Umbilical cord (tissue), 1 donor: ENCODE measurements at regions not wholly inside any gene's neighbourhood (a gene's known extent, or its start where the extent isn't known, plus 50 kb on each side); places are given as distances from the start of the nearest gene placed in this dataset.
"Not testable (repeated sequence)": the region's sequence is repeated elsewhere in the genome, so short reads cannot be mapped to it uniquely, and the experiment has no call there.

Experiments used
- DNase-seq: peaks from one replicate; pipeline ENCODE4 v3.0.0-alpha.2; 2015; ENCODE audit warnings: low spot score

DNA sequence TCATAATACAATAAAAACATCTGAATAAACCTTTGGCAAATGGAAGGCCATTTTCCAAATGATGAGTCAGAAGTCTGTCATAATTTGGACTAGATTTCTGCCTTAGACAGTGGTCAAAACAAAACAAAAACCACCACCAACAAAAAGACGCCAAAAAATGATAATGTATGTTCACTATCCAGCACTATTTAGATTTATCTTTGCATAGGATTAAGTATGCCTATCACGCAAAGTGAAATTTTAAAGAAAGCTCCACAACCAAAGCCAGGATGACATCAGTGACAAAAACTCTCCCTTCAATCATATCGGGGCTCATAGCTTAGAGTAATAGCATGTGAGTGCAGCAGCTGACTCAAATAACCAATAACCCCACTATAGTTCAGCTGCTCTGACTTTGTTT, 201.9 kb downstream of the MOXD1 start:
- DNase-seq: no peak

DNA sequence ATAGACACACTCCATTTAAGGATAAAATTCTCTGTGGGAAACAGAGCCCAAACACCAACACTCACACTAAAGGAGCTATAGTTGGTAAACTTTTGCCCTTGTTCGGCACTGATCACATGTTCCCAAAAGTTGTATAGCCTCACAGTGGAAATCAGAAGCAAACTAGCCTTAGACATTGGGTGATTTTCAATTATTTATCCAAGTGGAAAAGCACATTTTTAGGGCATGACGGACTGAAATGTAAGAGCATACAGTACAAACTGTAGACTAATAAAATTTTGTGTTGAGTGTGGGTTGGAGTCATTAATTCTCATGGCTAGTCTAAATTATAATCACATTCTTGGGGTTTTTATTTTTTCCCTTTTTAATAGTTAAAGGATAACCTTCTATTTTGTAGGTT, 202.4 kb downstream of the MOXD1 start:
- DNase-seq: no peak

DNA sequence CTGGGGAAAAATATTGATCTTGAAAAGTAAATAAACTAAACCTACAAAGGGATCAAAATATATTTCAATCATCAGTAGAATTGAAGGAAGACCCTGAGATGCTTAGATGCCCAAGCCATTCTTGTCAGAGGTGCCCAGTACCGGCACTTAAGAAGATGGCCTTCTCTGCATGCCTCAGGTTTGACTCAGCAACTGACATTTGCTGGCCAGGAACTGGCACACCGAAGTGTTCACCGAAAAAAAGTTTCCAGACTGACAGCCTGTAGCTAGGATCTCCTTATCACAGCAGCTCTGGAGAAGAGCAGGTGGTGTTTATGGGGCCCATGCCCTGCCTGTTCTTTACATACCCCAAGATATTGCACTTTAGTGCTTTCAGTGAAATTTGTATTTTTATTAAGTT, 203.2 kb downstream of the MOXD1 start:
- no peak for DNase-seq

DNA sequence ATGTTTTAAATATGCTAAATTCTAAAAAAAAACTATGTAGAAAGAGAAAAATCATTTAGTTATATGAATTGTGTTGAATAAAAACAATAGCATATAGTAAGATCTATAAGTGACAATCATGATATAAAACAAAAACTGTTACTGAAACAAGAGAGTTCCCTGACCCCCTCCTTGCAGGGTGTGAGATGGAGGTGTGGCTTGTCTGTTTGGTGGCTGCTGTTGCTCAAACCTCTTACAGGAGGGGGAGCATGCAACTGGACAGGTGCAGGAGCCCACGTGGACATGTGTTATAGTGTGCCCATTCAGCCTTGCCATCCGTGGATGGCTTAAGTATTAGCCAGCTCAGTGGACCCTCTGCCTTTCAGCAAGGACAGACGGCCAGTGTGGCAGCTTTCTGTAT, 206.7 kb downstream of the MOXD1 start:
- no peak for DNase-seq

DNA sequence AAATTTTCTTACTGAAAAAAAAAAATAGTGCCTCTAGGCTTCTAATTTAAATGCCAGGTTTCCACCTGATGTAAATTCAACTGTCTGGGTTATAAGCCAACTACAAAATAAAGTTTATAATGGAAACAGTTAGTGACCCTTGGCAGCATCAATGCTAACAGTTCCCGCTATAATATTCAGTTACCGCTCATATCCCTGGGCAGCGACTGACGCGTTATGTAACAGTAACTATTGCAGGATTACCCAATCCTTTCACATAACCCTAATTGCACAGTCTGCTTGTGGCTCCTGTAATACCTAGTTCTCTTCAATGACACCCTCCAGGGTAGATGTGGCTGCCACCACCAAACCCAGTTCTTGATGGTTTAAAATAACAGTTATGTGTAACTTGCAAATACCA, 208.6 kb downstream of the MOXD1 start:
- no peak for DNase-seq

DNA sequence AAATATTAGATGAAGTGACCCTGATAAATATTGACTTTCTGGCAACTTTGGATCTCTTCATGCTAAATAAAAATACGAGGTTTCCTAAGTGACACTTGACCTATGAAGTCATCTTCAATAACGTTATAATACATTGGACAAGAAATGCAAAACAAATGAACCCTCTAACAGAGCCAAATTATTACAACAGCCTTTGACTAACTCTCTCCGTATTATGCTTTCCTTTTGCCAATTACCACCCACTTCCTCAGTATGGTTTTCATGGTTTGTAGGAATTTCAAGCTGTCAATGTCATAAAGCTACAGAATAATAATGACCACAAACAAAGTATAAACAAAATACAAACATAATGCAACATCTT, 210.5 kb downstream of the MOXD1 start:
- no peak for DNase-seq

DNA sequence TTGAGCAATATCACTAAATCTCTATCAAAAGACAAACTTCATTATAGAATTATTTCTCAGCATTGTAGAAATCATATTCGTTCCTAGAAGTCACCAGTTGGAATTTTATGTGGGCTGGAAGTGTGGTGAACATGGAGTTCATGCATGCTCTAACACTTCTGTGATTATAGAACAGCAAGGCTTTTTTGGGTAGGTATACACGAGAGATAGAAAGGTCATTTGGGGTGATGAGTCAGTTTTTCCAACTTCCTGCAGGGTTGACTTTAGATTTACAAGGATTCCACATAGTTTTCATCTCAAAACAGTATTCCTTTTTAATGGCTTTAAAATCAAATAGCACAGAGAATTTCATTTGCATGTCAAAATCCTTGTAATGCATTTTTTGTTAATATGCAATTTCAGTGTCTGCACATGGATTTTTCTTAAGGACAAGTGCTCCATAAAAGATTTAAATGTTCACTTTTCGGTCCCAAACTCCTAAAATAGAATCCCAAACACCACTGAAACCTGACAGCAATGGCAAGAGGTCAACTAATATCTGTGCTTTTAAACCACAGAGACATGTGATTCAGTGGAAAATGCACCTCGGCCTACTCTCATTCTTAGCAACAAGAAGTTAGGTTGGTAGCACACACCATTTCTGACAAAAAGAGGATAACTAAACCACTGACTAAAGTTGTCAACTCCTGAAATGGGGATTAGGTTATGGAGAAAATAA, 211.0 kb downstream of the MOXD1 start:
- no peak for DNase-seq

DNA sequence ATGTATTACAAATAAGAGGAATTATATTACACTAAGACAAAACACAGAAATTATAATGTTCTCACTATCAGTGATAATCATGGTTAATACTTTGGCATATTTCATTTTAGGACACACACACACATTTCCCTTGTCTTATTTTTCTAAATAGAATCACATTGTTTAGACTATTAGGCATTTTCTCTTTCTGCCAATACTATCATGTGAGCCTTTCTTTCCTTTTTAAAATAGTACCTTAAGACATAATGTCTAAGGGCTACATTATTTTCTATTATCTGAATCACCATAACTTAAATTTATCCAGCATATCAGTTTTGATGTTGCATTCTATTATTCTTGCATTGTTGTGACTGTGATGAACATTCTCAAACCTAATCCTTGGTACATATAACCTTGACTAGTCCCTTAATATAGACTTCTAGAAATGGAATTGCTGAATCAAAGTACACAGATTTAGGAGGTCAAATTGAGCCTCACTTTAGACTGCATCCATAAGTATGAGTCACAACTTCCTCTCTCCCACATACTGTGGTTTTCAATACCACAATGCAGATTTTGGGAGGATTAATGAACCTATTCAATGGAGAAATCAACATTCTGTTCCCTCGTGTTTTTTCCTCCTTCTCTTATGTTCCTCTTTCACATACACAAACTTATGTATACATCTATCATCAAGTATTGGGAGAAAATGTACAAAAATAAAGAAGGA, 212.6 kb downstream of the MOXD1 start:
- no peak for DNase-seq

DNA sequence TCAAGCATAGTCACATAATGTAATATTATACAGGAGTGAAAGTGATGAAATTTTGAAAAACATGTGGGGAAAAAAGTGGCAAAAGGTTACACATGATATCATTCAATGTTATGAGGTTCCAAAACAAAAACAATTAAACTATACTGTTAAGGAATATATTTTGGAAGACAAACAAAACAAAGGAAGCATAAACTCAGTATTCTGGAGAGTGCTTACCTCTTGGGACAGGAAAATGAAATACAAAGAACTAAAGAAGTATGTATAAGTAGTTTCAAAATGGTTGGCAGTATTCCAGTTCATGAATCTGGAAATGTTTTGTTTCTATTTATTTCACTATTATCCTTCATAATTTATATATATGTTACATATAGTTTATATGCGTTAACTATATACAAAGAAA, 213.5 kb downstream of the MOXD1 start:
- DNase-seq: no peak

DNA sequence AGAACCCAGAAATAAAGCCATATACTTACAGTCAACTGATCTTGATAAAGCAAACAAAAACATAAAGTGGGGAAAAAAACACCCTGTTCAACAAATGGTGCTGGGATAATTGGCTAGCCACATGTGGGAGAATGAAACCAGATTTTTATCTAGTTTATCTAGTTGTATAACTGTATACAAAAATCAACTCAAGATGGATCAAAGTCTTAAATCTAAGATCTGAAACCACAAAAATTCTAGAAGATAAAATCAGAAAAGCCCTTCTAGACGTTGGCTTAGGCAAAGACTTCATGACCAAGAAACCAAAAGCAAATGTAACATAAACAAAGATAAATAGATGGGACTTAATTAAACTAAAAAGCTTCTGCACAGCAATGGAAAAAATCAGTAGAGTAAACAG, 216.3 kb downstream of the MOXD1 start:
- not testable (repeated sequence) for DNase-seq

DNA sequence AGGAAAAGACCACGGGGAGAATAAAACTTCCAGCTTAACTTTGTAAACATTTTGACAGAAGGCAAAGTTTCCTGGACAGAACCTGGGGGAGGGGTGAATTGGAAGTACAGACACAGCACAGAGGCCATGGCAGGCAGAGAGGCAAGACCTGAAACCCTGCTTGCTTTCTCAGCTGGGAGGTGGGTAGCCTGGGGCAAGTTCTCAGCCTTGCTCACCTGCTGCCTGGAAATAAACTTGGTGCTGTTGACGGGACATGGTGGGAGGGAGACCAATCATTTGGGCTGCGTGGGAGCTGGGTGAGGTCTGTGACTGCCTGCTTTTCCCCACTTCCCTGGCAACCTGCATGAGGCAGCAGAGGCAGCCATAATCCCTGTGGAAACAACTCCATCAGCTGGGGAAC, 221.3 kb downstream of the MOXD1 start:
- no peak for DNase-seq

DNA sequence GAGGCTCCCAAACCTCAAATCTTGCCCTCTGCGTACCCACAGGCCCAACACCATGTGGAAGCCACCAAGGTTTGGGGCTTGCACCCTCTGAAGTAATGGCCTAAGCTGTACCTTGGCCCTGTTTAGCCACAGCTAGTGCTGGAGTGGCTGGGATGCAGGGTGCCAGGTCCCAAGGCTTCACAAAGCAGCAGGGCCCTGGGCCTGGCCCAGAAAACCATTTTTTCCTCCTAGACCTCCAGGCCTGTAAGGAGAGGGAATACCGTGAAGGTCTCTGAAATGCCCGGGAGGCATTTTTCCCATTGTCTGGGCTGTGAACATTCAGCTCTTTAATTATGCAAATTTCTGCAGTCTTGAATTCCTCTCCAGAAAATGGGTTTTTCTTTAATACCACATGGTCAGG, 223.7 kb upstream of the CCN2 start:
- no peak for DNase-seq

DNA sequence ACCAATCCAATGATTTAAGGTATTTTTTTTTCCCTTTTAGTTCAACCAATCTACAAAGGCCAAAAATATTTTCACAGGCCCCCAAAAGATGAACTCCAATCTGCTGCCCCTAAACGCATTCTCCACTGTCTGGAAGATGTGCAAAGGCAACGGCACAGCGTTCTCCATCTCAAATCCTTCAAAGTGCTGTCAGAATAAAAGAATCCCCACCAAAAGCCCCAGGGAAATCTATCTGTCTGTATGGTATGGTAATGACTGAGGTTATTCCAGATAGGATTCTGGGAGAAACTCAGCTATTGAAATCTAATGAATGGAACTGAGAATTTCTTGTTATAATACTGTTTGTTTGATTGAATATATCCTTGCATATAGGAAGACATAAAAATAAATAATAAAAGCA, 217.8 kb upstream of the CCN2 start:
- DNase-seq: no peak

DNA sequence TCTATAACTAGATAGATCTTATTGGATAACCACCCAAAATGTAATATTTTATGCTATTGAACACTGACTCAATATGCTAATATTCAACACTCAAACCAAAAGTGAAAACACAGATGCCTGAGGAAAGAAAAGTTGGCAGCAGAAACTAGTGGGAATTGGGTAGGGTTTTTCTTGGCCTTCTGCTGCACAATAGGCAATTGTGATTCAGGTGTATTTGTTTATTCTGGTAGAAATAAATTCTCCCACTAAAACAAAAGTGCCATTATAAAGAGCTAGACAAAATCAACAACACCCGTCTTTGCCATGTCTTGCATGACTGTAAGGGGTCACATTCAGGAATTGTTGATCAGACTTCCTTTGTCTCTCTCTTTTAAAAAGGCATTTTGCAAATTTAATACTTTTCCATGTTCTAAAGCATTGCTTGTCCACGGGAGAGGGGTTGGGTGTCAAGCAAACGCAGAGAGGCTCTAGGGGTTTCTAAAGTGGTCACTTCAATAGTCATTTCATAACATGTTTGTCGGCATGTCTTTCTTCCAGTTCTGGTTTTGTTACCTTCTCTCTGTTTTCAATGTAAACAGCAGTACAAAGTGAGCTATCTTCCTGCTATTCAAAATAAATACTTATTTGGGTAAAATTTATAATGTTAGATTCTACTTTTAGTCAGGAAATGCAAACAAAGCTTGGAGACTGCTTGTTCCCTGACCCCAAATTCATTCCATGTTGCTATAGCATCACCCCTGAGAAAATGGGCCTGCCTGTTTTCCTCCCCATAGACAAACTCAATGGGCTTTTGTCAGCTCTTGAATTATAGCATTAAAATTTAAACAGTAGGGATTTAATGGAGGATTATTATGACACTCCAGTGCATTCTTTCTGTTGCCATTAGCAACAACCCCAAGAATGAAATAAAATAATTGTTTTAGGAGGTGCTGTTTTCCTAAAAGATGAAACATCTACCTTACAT, 217.0 kb upstream of the CCN2 start:
- no peak for DNase-seq

DNA sequence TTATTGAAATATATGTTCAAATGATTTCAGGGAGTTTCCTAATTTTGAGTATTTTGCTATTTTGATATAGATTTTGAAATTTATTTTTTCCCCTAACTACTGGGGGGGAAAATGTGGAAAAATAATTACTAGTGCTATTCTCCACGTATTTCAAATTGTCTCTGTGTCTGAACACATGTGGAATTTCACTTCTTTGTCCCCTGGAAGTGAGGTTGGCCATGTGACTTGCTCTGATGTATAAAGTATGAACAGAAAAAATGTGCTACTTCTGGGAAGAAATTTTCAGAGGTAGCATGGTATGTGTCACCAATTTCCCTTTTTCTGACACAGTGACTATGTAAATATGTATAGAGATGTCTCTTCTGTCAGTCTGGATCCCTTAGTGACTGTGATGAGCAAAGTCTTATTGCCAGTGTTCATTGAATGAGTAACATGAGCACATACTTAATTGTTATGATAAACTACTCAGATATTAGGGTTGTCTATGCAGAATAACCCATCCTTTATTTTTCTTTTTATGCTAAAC, 215.4 kb upstream of the CCN2 start:
- no peak for DNase-seq

DNA sequence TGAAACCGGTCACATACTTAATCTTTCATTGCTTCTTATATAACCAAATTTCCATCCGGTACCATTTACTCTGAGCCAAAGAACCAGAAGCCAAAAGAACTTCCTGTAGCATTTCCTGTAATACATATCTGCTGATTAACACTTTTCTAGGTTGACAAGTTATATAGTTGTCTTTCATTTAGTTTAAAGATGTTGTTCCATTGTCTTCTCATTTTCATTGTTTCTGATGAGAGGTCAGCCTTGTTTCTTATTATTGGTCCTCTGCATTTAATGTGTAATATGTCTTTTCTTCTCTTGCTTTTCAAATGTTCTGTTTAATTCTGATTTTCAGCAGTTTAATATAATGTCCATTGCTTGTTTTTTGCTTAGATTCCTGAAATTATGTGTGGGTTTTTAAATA, 214.5 kb upstream of the CCN2 start:
- no peak for DNase-seq

DNA sequence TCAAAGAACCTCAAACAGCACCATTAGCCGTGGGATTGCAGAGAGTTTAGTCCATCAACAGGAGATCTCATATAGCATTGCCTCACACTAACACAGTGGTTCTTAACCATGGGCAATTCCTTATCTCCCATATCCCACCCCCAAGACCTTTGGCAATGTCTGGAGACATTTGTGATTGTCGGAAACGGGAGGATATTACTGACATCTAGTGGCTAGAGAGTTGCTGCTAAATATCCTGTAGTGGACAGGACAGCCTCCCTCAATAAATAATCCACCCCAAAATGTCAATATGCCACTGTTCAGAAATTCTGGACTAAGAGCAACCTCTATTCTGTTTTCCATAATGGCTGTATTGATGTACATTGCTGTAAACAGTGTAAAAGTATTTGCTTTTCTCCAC, 210.1 kb upstream of the CCN2 start:
- peak; percentile 35 for DNase-seq

DNA sequence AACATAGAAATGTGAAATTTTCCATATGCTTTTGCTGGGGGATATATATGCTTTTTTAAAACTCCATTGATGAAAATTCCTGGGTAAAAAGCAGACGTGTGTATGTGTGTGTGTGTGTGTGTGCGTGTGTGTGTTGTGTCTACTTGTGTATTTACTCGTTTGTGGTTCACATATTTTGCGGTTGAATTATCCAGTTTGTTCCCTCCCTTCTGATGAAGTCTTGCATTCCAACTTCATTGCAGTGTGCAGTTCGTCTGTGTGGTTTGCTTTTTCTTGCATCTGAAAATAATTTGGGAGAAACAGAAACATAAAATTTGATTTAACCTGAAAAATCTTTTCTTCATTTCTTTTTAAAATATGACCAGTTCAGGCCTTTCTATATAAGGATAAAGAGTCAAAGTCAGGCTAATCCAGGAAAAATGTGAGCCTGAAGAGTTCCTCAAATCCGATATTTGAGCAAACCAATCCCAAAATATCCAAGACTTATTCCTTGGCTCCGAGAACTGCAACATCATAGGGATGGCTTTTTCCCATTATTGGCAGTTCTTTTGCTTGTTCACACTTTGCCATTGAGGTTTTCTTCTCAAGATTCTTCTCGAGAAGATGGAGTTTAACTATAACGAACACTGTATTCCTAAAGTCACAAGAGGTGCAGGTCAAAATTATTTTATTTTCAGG, 202.2 kb upstream of the CCN2 start:
- DNase-seq: peak; percentile 69

DNA sequence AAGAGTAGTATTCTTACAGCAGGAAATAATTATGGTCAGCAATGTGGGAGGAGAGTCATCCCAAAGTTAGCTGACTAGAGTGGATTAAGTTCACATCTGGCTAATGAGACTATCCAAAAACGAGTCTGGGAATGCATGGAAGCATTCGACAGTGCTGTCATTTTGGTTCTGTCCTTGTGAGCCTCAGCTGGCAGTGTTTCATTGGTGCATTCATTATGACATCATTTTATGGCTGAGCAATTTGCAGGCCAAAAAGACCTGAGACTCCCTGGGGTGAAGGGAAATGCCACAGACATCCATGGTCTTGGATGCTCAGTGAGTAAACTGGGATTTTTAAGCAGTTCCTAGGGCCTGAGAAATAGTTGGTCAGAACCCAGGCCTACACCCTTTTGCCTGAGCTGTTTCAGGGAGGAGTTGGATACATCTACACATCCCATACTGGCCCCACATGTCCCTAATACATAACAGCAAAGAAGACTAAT, 196.4 kb upstream of the CCN2 start:
- no peak for DNase-seq

DNA sequence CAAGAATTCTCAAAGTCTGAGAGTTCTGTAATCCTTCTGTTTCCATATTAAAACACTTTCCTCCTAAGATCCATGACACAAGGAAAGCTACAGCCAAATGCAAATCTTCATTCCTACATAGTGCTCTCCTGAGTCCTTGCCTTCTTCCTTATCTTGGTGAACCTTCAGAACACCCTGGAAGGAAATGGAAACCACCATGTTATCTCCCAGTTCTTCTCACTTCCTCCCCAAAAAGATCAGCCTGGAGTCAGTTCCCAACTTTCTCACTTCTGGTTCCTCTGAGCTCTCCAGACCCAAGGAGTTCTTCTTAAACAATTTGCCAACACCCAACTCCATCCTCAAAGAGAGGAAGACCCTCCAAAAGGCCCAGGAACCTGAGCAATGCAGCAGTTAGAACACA, 193.3 kb upstream of the CCN2 start:
- no peak for DNase-seq

DNA sequence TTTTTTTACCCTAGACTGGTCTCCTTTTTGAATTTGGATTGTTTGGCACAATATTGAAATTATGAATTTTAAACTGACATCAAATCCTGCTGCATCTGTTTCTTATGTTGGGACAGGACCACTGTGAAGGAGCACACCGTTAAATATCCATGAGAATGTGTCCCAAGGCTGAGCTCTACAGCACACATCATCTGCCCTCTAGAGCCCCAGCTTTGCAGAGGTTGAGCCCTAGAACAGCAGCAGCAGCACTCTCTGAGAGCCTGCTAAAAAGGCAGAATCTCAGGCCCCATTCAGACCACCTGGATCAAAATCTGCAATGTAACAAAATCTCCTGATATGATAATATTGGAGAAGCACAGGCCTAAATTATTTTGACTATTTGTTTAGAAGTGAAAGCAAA, 192.1 kb upstream of the CCN2 start:
- DNase-seq: no peak

DNA sequence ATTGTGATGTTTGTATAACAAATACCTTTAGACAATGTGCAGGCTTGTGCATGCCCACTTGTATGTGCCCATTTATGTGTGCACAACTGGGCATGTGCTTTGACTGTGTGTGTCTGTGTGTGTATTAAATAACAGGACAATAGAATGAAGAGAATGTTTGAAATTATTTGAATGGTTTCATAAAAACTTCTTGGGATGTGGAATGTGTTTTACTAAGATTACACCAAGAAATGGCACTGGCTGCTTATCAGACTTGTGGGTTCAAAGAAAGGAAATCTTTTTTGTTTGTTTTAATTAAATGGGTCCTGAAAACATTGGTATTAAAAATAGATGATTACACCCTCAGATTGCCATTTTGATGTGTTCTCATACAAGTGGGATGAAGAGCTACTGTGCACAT, 191.6 kb upstream of the CCN2 start:
- DNase-seq: peak; percentile 36
